Skeletal muscle satellite cell (primary cell): ENCODE measurements at regions not wholly inside any gene's neighbourhood (a gene's known extent, or its start where the extent isn't known, plus 50 kb on each side); places are given as distances from the start of the nearest gene placed in this dataset.
"Not testable (repeated sequence)": the region's sequence is repeated elsewhere in the genome, so short reads cannot be mapped to it uniquely, and the experiment has no call there.

Source experiments
- H3K27me3 ChIP-seq: 2 replicates; pipeline ENCODE4 v1.7.0; 2013; ENCODE audit warnings: low read length; ENCODE audit not compliant: control insufficient read depth, insufficient read depth
- H3K36me3 ChIP-seq: 2 replicates; pipeline ENCODE4 v1.7.0; 2013; ENCODE audit warnings: mild to moderate bottlenecking, control low read depth, low read length; ENCODE audit not compliant: insufficient read depth
- H3K4me1 ChIP-seq: 2 replicates; pipeline ENCODE4 v1.7.0; 2013; ENCODE audit warnings: low read length; ENCODE audit not compliant: control insufficient read depth, insufficient read depth
- H3K4me2 ChIP-seq: 2 replicates; pipeline ENCODE4 v1.7.0; 2013; ENCODE audit warnings: mild to moderate bottlenecking, low read length
- H3K4me3 ChIP-seq: 2 replicates; pipeline ENCODE4 v1.7.0; 2013; ENCODE audit warnings: low read length
- H3K9ac ChIP-seq: 2 replicates; pipeline ENCODE4 v1.7.0; 2013; ENCODE audit warnings: mild to moderate bottlenecking, low read depth, low read length, moderate library complexity
- H3K9me3 ChIP-seq: replicated peaks from 2 replicates; pipeline ENCODE4 v1.7.0; 2013; ENCODE audit warnings: mild to moderate bottlenecking, control low read depth, low read length

- Histone ChIP-seq H3K27me3 (no peaks in the 10 kb centered on the region), H3K36me3 (no peaks in the 10 kb centered on the region), H3K4me3 (no peak overlapping the region), H3K4me1 (peaks cover 41% of the 10 kb centered on the region), H3K9ac (peak overlapping the region; percentile 69), H3K4me2 (peak overlapping the region; percentile 47), H3K9me3 (no peaks in the 10 kb centered on the region)
Observed at GRCh38 chr6:101083533-101084175, 202.5 kb upstream of the ASCC3 start.

- Histone ChIP-seq H3K9me3 (no peaks in the 10 kb centered on the region), H3K27me3 (no peaks in the 10 kb centered on the region), H3K9ac (no peak overlapping the region), H3K4me1 (peaks cover 33% of the 10 kb centered on the region), H3K4me3 (no peak overlapping the region), H3K36me3 (no peaks in the 10 kb centered on the region), H3K4me2 (no peak overlapping the region)
Observed at GRCh38 chr6:101085327-101085726, 204.2 kb upstream of the ASCC3 start.

GRCh38 chr6:101086473-101086872, 205.3 kb upstream of the ASCC3 start:
- Histone ChIP-seq H3K36me3 (no peaks in the 10 kb centered on the region), H3K4me3 (no peak overlapping the region), H3K9ac (no peak overlapping the region), H3K9me3 (no peaks in the 10 kb centered on the region), H3K4me2 (no peak overlapping the region), H3K4me1 (peaks cover 26% of the 10 kb centered on the region), H3K27me3 (no peaks in the 10 kb centered on the region)

- no peaks in the 10 kb centered on the region for H3K36me3 ChIP-seq
- no peak overlapping the region for H3K4me3 ChIP-seq
- no peak overlapping the region for H3K9ac ChIP-seq
- H3K4me2 ChIP-seq: no peak overlapping the region
- no peaks in the 10 kb centered on the region for H3K27me3 ChIP-seq
- H3K4me1 ChIP-seq: peaks cover 14% of the 10 kb centered on the region
- no peaks in the 10 kb centered on the region for H3K9me3 ChIP-seq
Observed at GRCh38 chr6:101088594-101088993, 207.5 kb upstream of the ASCC3 start.

- H3K9ac ChIP-seq: no peak overlapping the region
- H3K4me2 ChIP-seq: no peak overlapping the region
- H3K36me3 ChIP-seq: no peaks in the 10 kb centered on the region
Observed at GRCh38 chr6:101089640-101090039, 208.5 kb upstream of the ASCC3 start.

GRCh38 chr6:101090281-101090680, 209.2 kb upstream of the ASCC3 start:
- no peak overlapping the region for H3K4me3 ChIP-seq
- no peak overlapping the region for H3K4me2 ChIP-seq
- H3K9me3 ChIP-seq: no peaks in the 10 kb centered on the region

More at GRCh38 chr6:101089640-101090039, 208.5 kb upstream of the ASCC3 start:
- Histone ChIP-seq H3K27me3 (no peaks in the 10 kb centered on the region), H3K4me3 (no peak overlapping the region), H3K9me3 (no peaks in the 10 kb centered on the region), H3K4me1 (peaks cover 5% of the 10 kb centered on the region)

GRCh38 chr6:101098605-101099004, 217.5 kb upstream of the ASCC3 start:
- H3K9me3 ChIP-seq, H3K36me3 ChIP-seq, H3K4me3 ChIP-seq, H3K9ac ChIP-seq, H3K4me2 ChIP-seq, H3K4me1 ChIP-seq, H3K27me3 ChIP-seq: not testable (repeated sequence)

More at GRCh38 chr6:101090281-101090680, 209.2 kb upstream of the ASCC3 start:
- H3K4me1 ChIP-seq: peaks cover 1% of the 10 kb centered on the region
- H3K36me3 ChIP-seq: no peaks in the 10 kb centered on the region
- no peaks in the 10 kb centered on the region for H3K27me3 ChIP-seq
- no peak overlapping the region for H3K9ac ChIP-seq

GRCh38 chr6:101102702-101103101, 221.6 kb upstream of the ASCC3 start:
- H3K4me3 ChIP-seq: no peak overlapping the region
- no peaks in the 10 kb centered on the region for H3K27me3 ChIP-seq
- H3K36me3 ChIP-seq: no peaks in the 10 kb centered on the region

GRCh38 chr6:101108286-101108685, 227.2 kb upstream of the ASCC3 start:
- Histone ChIP-seq H3K9ac (no peak overlapping the region), H3K4me2 (no peak overlapping the region), H3K4me1 (peaks cover 7% of the 10 kb centered on the region), H3K36me3 (no peaks in the 10 kb centered on the region), H3K9me3 (no peaks in the 10 kb centered on the region), H3K27me3 (no peaks in the 10 kb centered on the region), H3K4me3 (no peak overlapping the region)

More at GRCh38 chr6:101102702-101103101, 221.6 kb upstream of the ASCC3 start:
- no peaks in the 10 kb centered on the region for H3K9me3 ChIP-seq
- no peak overlapping the region for H3K9ac ChIP-seq
- no peak overlapping the region for H3K4me2 ChIP-seq
- H3K4me1 ChIP-seq: no peaks in the 10 kb centered on the region

GRCh38 chr6:101110814-101111213, 229.7 kb upstream of the ASCC3 start:
- H3K27me3 ChIP-seq: no peaks in the 10 kb centered on the region

GRCh38 chr6:101113468-101114260, 232.5 kb upstream of the ASCC3 start:
- H3K4me1 ChIP-seq: peaks cover 4% of the 10 kb centered on the region

More at GRCh38 chr6:101110814-101111213, 229.7 kb upstream of the ASCC3 start:
- Histone ChIP-seq H3K4me3 (no peak overlapping the region), H3K9me3 (no peaks in the 10 kb centered on the region), H3K4me1 (peaks cover 7% of the 10 kb centered on the region), H3K4me2 (no peak overlapping the region), H3K9ac (no peak overlapping the region), H3K36me3 (no peaks in the 10 kb centered on the region)

More at GRCh38 chr6:101113468-101114260, 232.5 kb upstream of the ASCC3 start:
- Histone ChIP-seq H3K27me3 (no peaks in the 10 kb centered on the region), H3K9ac (no peak overlapping the region), H3K4me3 (no peak overlapping the region), H3K4me2 (no peak overlapping the region), H3K36me3 (no peaks in the 10 kb centered on the region), H3K9me3 (no peaks in the 10 kb centered on the region)
